Colonic mucosa (tissue), 4 donors: ENCODE measurements at regions not wholly inside any gene's neighbourhood (a gene's known extent, or its start where the extent isn't known, plus 50 kb on each side); places are given as distances from the start of the nearest gene placed in this dataset.

Experiments
- DNase-seq: peaks from one replicate; pipeline ENCODE4 v3.0.0-alpha.2; 2020
- H3K27ac ChIP-seq: fragments of 200-600 bp; one replicate; pipeline ENCODE4 v1.8.0; 2021
- H3K27me3 ChIP-seq: fragments of 200-600 bp; one replicate; pipeline ENCODE4 v1.8.0; 2021
- H3K36me3 ChIP-seq: fragments of 200-600 bp; one replicate; pipeline ENCODE4 v1.8.0; 2021
- H3K4me1 ChIP-seq: fragments of 200-600 bp; one replicate; pipeline ENCODE4 v1.8.0; 2021; ENCODE audit warnings: mild to moderate bottlenecking
- H3K4me3 ChIP-seq: fragments of 200-600 bp; one replicate; pipeline ENCODE4 v1.8.0; 2021
- H3K9ac ChIP-seq, 2 donors: one replicate each; pipeline ENCODE4 v1.7.0; 2013; ENCODE audit warnings: control low read depth in 2 of 2, low read depth in 2 of 2, low read length in 2 of 2
- H3K9me3 ChIP-seq: fragments of 200-600 bp; one replicate; pipeline ENCODE4 v1.8.0; 2021
- intact Hi-C: fragments of 100-400 bp; cut with DNase I; formaldehyde crosslinking; loops from one replicate; pipeline ENCODE4 v1.14.1; 2022
- TF ChIP-seq, protein P1 (sequence below): fragments of 200-600 bp; IDR thresholded peaks from one replicate; pipeline ENCODE4 v1.8.0; 2022; ENCODE audit warnings: antibody characterized with exemption, mild to moderate bottlenecking
- donor health status: healthy.
- donor health status: DM: no; HTN: no; CAD: no.
- donor health status: DM: no; HTN: no; CAD: no.

DNA sequence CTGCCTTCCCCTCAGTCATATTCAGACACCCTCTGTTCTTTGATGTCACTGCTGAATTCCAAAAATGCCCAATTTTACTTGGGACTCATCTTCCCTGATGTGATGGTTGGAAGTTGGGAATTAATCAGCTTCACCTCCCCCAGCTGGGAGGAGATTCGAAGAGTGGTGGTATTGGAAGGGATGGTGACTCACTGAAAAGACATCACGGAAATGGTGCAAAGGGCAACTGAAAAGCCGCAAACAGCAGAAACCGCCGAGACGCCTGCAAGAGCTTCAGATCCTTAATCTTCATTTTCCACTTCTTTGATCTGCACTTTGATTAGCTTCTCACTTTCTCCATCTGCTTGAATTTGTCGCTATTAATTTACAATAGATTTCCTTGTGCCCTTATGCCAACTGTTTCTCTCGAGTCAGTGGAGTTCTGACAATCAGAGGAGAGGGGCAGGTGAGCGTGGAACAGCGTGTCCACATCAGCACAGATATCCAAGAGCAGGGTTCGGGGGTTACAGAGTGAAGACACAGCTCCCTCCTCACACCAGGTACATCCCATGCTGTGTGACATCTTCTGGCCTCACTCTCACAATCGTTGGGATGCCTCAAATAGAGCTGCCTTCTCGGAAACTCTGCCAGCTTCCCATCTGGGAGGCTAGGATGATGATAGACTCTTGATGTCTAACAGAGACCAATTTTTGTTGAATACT lies 325.4 kb downstream of the BRD1 start:
- H3K9ac ChIP-seq = no peak overlapping the region
- no peak overlapping the region for H3K27ac ChIP-seq
- TF ChIP-seq, protein P1, sequence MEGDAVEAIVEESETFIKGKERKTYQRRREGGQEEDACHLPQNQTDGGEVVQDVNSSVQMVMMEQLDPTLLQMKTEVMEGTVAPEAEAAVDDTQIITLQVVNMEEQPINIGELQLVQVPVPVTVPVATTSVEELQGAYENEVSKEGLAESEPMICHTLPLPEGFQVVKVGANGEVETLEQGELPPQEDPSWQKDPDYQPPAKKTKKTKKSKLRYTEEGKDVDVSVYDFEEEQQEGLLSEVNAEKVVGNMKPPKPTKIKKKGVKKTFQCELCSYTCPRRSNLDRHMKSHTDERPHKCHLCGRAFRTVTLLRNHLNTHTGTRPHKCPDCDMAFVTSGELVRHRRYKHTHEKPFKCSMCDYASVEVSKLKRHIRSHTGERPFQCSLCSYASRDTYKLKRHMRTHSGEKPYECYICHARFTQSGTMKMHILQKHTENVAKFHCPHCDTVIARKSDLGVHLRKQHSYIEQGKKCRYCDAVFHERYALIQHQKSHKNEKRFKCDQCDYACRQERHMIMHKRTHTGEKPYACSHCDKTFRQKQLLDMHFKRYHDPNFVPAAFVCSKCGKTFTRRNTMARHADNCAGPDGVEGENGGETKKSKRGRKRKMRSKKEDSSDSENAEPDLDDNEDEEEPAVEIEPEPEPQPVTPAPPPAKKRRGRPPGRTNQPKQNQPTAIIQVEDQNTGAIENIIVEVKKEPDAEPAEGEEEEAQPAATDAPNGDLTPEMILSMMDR = no peak
- no peaks in the 10 kb centered on the region for H3K4me1 ChIP-seq
- no peaks in the 10 kb centered on the region for H3K9me3 ChIP-seq
- no peaks in the 10 kb centered on the region for H3K27me3 ChIP-seq
- H3K4me3 ChIP-seq = no peak overlapping the region
- DNase-seq = no peak
- no peaks in the 10 kb centered on the region for H3K36me3 ChIP-seq
- intact Hi-C loops = no loop called here

DNA sequence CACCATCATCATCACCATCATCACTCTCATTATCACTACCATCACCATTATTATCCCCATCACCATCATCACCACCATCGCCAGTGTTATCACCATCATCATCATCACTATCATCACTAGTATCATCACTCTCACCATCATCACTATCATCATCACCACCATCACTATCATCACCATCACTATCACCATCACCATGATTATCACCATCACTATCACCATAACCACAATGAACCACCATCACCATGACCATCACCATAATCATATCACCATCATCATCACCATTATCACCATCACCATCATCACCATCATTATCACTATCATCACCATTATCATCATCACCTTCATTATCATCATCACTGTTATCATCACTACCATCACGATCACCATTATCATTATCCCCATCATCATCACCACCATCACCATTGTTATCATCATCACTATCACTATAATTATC lies 326.7 kb downstream of the BRD1 start:
- TF ChIP-seq, protein P1 = no peak
- H3K27me3 ChIP-seq = no peaks in the 10 kb centered on the region
- intact Hi-C loops = no loop called here
- no peak overlapping the region for H3K27ac ChIP-seq
- no peak overlapping the region for H3K9ac ChIP-seq
- no peaks in the 10 kb centered on the region for H3K9me3 ChIP-seq
- no peak overlapping the region for H3K4me3 ChIP-seq
- no peaks in the 10 kb centered on the region for H3K4me1 ChIP-seq
- no peaks in the 10 kb centered on the region for H3K36me3 ChIP-seq
- DNase-seq = no peak

DNA sequence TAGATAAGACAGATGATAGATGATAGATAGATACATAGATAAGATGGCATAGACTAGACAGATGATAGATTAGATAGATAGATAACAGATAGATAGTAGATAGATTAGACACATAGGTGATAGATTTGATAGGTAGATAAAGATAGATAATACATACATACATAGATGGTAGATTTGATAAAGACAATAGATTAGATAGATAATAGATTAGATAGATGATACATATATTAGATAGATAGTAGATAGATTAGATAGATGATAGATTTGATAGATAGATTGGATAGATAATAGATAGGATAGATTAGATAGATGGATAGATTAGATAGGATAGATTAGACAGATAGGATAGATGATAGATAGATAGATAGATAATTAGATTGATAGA lies 327.6 kb downstream of the BRD1 start:
- TF ChIP-seq, protein P1 = no peak
- no peak overlapping the region for H3K9ac ChIP-seq
- no peaks in the 10 kb centered on the region for H3K36me3 ChIP-seq
- intact Hi-C loops = no loop called here
- no peaks in the 10 kb centered on the region for H3K27me3 ChIP-seq
- DNase-seq = no peak
- H3K27ac ChIP-seq = no peak overlapping the region
- H3K4me3 ChIP-seq = no peak overlapping the region
- H3K9me3 ChIP-seq = no peaks in the 10 kb centered on the region
- H3K4me1 ChIP-seq = no peaks in the 10 kb centered on the region

DNA sequence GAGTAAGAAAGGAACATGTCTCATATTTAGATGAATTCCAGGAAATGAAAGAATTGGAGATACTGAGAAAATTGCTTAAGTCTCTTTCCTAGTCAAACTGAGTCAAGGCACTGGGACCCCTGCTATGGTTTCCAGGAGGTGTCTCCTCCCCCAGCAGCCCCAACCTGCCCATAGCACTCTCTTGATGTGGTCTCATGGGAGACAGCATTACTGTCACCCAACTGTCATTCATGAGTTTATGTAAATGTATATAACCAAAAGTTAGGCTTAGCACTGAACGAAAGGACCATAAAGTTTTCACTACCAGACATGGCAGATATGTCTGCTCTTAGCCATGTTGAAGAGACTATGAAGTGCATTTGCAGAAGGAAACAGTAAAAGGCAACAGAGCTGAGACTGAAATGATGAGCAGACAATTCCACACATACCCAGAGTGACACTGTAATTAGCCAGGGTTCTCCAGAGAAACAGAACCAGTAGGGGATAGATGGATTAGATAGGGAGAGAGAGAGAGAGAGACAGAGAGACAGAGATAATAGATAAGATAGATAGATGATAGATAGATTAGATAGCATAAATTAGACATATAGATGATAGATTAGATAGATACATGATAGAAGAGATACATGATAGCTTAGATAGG lies 328.1 kb downstream of the BRD1 start:
- intact Hi-C loops = no loop called here
- H3K4me3 ChIP-seq = no peak overlapping the region
- no peaks in the 10 kb centered on the region for H3K27me3 ChIP-seq
- H3K9ac ChIP-seq = no peak overlapping the region
- TF ChIP-seq, protein P1 = no peak
- H3K9me3 ChIP-seq = no peaks in the 10 kb centered on the region
- no peaks in the 10 kb centered on the region for H3K4me1 ChIP-seq
- no peaks in the 10 kb centered on the region for H3K36me3 ChIP-seq
- H3K27ac ChIP-seq = no peak overlapping the region
- DNase-seq = no peak

DNA sequence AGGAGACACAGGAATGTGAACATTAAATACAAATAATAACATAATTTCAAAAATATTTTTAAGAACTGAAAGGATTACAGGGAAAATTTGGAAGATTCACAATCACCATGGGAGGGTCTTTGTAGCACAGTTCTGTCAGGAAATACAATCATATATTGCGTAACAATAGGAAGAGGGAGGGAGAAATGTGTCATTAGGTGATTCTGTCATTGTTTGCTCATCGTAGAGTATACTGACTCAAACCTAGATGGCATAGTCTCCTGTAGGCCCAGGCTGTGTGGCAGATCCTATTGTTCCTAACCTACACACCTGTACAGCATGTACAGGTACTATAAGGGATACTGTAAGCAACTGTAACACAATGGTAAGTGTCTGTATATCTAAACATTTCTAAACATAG lies 330.4 kb downstream of the BRD1 start:
- no peak for DNase-seq
- no peak overlapping the region for H3K9ac ChIP-seq
- intact Hi-C loops = no loop called here
- no peak overlapping the region for H3K4me3 ChIP-seq
- no peaks in the 10 kb centered on the region for H3K27me3 ChIP-seq
- no peaks in the 10 kb centered on the region for H3K9me3 ChIP-seq
- H3K4me1 ChIP-seq = no peaks in the 10 kb centered on the region
- no peak overlapping the region for H3K27ac ChIP-seq
- no peaks in the 10 kb centered on the region for H3K36me3 ChIP-seq
- TF ChIP-seq, protein P1 = no peak
